ENCODE measurements at regions not wholly inside any gene's neighbourhood (a gene's known extent, or its start where the extent isn't known, plus 50 kb on each side); places are given as distances from the start of the nearest gene placed in this dataset.

- ChIA-PET POLR2A (no interaction called here), CTCF (no interaction called here), RAD21 (ENCODE audit: low non-redundant PET in 1 of 2, low total read pairs in 2 of 2, uncharacterized antibody in 2 of 2, unreplicated experiment in 2 of 2) (no interaction called here)
- no peak for ATAC-seq
- H4K20me1 ChIP-seq (ENCODE audit: insufficient read depth), result no peaks in the 10 kb centered on the region
- BruUV-seq (replicated peaks), result no TSS peak
- no peak for DNase-seq (ENCODE audit: low read depth, low spot score)
- H3K9me2 ChIP-seq (ENCODE audit: insufficient read depth), result no peaks in the 10 kb centered on the region
- H3K79me2 ChIP-seq (ENCODE audit: insufficient read depth, low read length), result no peaks in the 10 kb centered on the region
- intact Hi-C loops (cut with micrococcal nuclease), result no loop called here
- H2AFZ ChIP-seq (ENCODE audit: low read depth, low read length, poor library complexity, severe bottlenecking), result no peak overlapping the region
- no peaks in the 10 kb centered on the region for H3K27me3 ChIP-seq (ENCODE audit: insufficient read depth, low read length)
- no peaks in the 10 kb centered on the region for H3K4me1 ChIP-seq (ENCODE audit: control insufficient read depth in 1 of 2, insufficient read depth in 2 of 2, low read length in 2 of 2)
- no peak overlapping the region for H3K9ac ChIP-seq (ENCODE audit: low read length)
- H3K4me2 ChIP-seq (ENCODE audit: low read length), result no peak overlapping the region
- H3K4me3 ChIP-seq (replicated peaks in 1 of 2; ENCODE audit: low read depth in 1 of 2, low read length in 2 of 2), result no peak overlapping the region
- no peaks in the 10 kb centered on the region for H3K9me3 ChIP-seq (ENCODE audit: control insufficient read depth in 1 of 2, insufficient read depth in 1 of 2, low read depth in 1 of 2, low read length in 2 of 2)
- no peak for TF ChIP-seq CBX3 (IDR thresholded peaks at IDR 0.05; ENCODE audit: low read depth)
- H3K27ac ChIP-seq (ENCODE audit: low read depth, low read length), result no peak overlapping the region
- no peaks in the 10 kb centered on the region for H3K36me3 ChIP-seq (ENCODE audit: control insufficient read depth in 1 of 2, insufficient read depth in 2 of 2, low read length in 2 of 2)
Observed at GRCh38 chr10:6354168-6354772, 151.5 kb downstream of the PFKFB3 start.

GRCh38 chr10:6356280-6356793 lies 153.6 kb downstream of the PFKFB3 start:
- ATAC-seq (no peak), DNase-seq (ENCODE audit: low read depth, low spot score) (no peak)
- no peaks in the 10 kb centered on the region for H3K36me3 ChIP-seq (ENCODE audit: control insufficient read depth in 1 of 2, insufficient read depth in 2 of 2, low read length in 2 of 2)
- TF ChIP-seq ZBTB33 (IDR thresholded peaks at IDR 0.05; ENCODE audit: extremely low read depth, insufficient replicate concordance, low read length) (no peak), JUND (IDR thresholded peaks at IDR 0.05) (no peak), ATF3 (IDR thresholded peaks at IDR 0.05) (no peak), POLR2A (IDR thresholded peaks at IDR 0.05; ENCODE audit: borderline replicate concordance, extremely low read depth, insufficient read depth, insufficient read length) (no peak)
- intact Hi-C loops (cut with micrococcal nuclease), result no loop called here
- H3K27me3 ChIP-seq (ENCODE audit: insufficient read depth, low read length), result no peaks in the 10 kb centered on the region
- BruUV-seq (replicated peaks), result no TSS peak
- H3K79me2 ChIP-seq (ENCODE audit: insufficient read depth, low read length), result no peaks in the 10 kb centered on the region
- no peaks in the 10 kb centered on the region for H3K9me3 ChIP-seq (ENCODE audit: control insufficient read depth in 1 of 2, insufficient read depth in 1 of 2, low read depth in 1 of 2, low read length in 2 of 2)
- H3K27ac ChIP-seq (ENCODE audit: low read depth, low read length), result no peak overlapping the region
- ChIA-PET POLR2A (no interaction called here), CTCF (no interaction called here), RAD21 (ENCODE audit: low non-redundant PET in 1 of 2, low total read pairs in 2 of 2, uncharacterized antibody in 2 of 2, unreplicated experiment in 2 of 2) (no interaction called here)
- no peaks in the 10 kb centered on the region for H4K20me1 ChIP-seq (ENCODE audit: insufficient read depth)
- H3K4me1 ChIP-seq (ENCODE audit: control insufficient read depth in 1 of 2, insufficient read depth in 2 of 2, low read length in 2 of 2), result no peaks in the 10 kb centered on the region
- H3K4me3 ChIP-seq (replicated peaks in 1 of 2; ENCODE audit: low read depth in 1 of 2, low read length in 2 of 2), result no peak overlapping the region
- no peak overlapping the region for H3K9ac ChIP-seq (ENCODE audit: low read length)
- no peak overlapping the region for H3K4me2 ChIP-seq (ENCODE audit: low read length)
- H2AFZ ChIP-seq (ENCODE audit: low read depth, low read length, poor library complexity, severe bottlenecking), result no peak overlapping the region
- no peaks in the 10 kb centered on the region for H3K9me2 ChIP-seq (ENCODE audit: insufficient read depth)

All from HCT116 (cell line).